A172 (cell line): ENCODE measurements at regions not wholly inside any gene's neighbourhood (a gene's known extent, or its start where the extent isn't known, plus 50 kb on each side); places are given as distances from the start of the nearest gene placed in this dataset.
A peak's percentile ranks its signal among the peaks of the same experiment; 100 is the strongest.

ENCODE experiments used
- DNase-seq: peaks from one replicate; pipeline ENCODE4 v3.0.0-alpha.2; 2015; ENCODE audit warnings: low spot score

GRCh38 chr3:115325539-115325938, 178.5 kb upstream of the ZBTB20 start:
- DNase-seq: peak; percentile 82

GRCh38 chr3:115330430-115330829, 183.3 kb upstream of the ZBTB20 start:
- DNase-seq: peak; percentile 88

- DNase-seq: no peak
These were observed 185.9 kb upstream of the ZBTB20 start for GRCh38 chr3:115332998-115333397.

GRCh38 chr3:115336836-115337235, 189.7 kb upstream of the ZBTB20 start:
- DNase-seq: no peak

GRCh38 chr3:115340586-115340985, 193.5 kb upstream of the ZBTB20 start:
- DNase-seq: no peak

- peak; percentile 71 for DNase-seq
These were observed 194.1 kb upstream of the ZBTB20 start for GRCh38 chr3:115341208-115341607.

GRCh38 chr3:115347737-115348136, 200.6 kb upstream of the ZBTB20 start:
- DNase-seq: peak; percentile 57

- no peak for DNase-seq
These were observed 201.3 kb upstream of the ZBTB20 start for GRCh38 chr3:115348412-115348811.

- DNase-seq: no peak
These were observed 202.1 kb upstream of the ZBTB20 start for GRCh38 chr3:115348951-115349745.

- no peak for DNase-seq
These were observed 203.5 kb upstream of the ZBTB20 start for GRCh38 chr3:115350606-115351005.

- DNase-seq: no peak
These were observed 204.1 kb upstream of the ZBTB20 start for GRCh38 chr3:115351193-115351592.

- DNase-seq: no peak
These were observed 206.9 kb upstream of the ZBTB20 start for GRCh38 chr3:115354010-115354409.

GRCh38 chr3:115357456-115357855, 210.4 kb upstream of the ZBTB20 start:
- no peak for DNase-seq

GRCh38 chr3:115359536-115359935, 212.4 kb upstream of the ZBTB20 start:
- DNase-seq: no peak

- no peak for DNase-seq
These were observed 214.7 kb upstream of the ZBTB20 start for GRCh38 chr3:115361806-115362205.

- DNase-seq: peak; percentile 69
These were observed 216.0 kb upstream of the ZBTB20 start for GRCh38 chr3:115363071-115363470.

GRCh38 chr3:115369021-115369420, 221.9 kb upstream of the ZBTB20 start:
- no peak for DNase-seq

- no peak for DNase-seq
These were observed 228.3 kb upstream of the ZBTB20 start for GRCh38 chr3:115375362-115375761.

- no peak for DNase-seq
These were observed 233.9 kb upstream of the ZBTB20 start for GRCh38 chr3:115380883-115381572.

GRCh38 chr3:115381573-115381912, 234.5 kb upstream of the ZBTB20 start:
- DNase-seq: no peak

- DNase-seq: no peak
These were observed 234.8 kb upstream of the ZBTB20 start for GRCh38 chr3:115381931-115382330.

GRCh38 chr3:115384381-115384780, 237.3 kb upstream of the ZBTB20 start:
- no peak for DNase-seq
